ENCODE measurements at regions not wholly inside any gene's neighbourhood (a gene's known extent, or its start where the extent isn't known, plus 50 kb on each side); places are given as distances from the start of the nearest gene placed in this dataset.
A peak's percentile ranks its signal among the peaks of the same experiment; 100 is the strongest.

GRCh38 chr11:114986365-114986764, 308.0 kb downstream of the NXPE2 start:
- Histone ChIP-seq H3K9me1 (ENCODE audit: control insufficient read depth, extremely low read depth, insufficient read depth, low read length) (no peaks in the 10 kb centered on the region), H3K27ac (ENCODE audit: control insufficient read depth, insufficient read depth, low read length) (no peak overlapping the region)
- TF ChIP-seq EZH2 (IDR thresholded peaks at IDR 0.05; ENCODE audit: low read length) (no peak), CTCF (optimal IDR thresholded peaks at IDR 0.05 in 1 of 3, IDR thresholded peaks at IDR 0.05 in 1 of 3, conservative IDR thresholded peaks at IDR 0.05 in 1 of 3; ENCODE audit: extremely low read depth in 1 of 3, insufficient read depth in 2 of 3, low read length in 3 of 3) (no peak)

GRCh38 chr11:114987186-114987760, 308.9 kb downstream of the NXPE2 start:
- FAIRE-seq = peak; percentile 81
- peak overlapping the region; percentile 65 for H2AFZ ChIP-seq (ENCODE audit: control insufficient read depth, low read length)
- dilution Hi-C loops (cut with MboI; ENCODE audit: extremely low pct_ligation_motif_present, low sequenced_read_pairs) = no loop called here

More at GRCh38 chr11:114986365-114986764, 308.0 kb downstream of the NXPE2 start:
- Histone ChIP-seq H3K9me3 (ENCODE audit: control insufficient read depth, low read depth, low read length) (no peaks in the 10 kb centered on the region), H3K36me3 (ENCODE audit: control insufficient read depth in 2 of 2, extremely low read depth in 1 of 2, insufficient read depth in 2 of 2, low read length in 2 of 2) (no peaks in the 10 kb centered on the region), H3K9ac (ENCODE audit: control insufficient read depth, extremely low read depth, insufficient read depth, low read length) (no peak overlapping the region), H3K4me1 (ENCODE audit: control insufficient read depth, extremely low read depth, insufficient read depth, low read length) (peaks cover 6% of the 10 kb centered on the region), H3K4me3 (ENCODE audit: control insufficient read depth in 2 of 3, extremely low read depth in 1 of 3, insufficient read depth in 2 of 3, low read depth in 1 of 3, low read length in 3 of 3) (no peak overlapping the region), H2AFZ (ENCODE audit: control insufficient read depth, low read length) (no peak overlapping the region), H3K79me2 (ENCODE audit: control insufficient read depth, insufficient read depth, low read length) (no peaks in the 10 kb centered on the region), H3K4me2 (ENCODE audit: control insufficient read depth, extremely low read depth, insufficient read depth, low read depth, low read length) (no peak overlapping the region), H3K27me3 (ENCODE audit: control insufficient read depth, extremely low read depth, insufficient read depth, low read length) (no peaks in the 10 kb centered on the region), H4K20me1 (ENCODE audit: control insufficient read depth, extremely low read depth, insufficient read depth, low read length) (no peaks in the 10 kb centered on the region)
- FAIRE-seq (no peak), DNase-seq (ENCODE audit: low read depth, low spot score) (no peak)
- dilution Hi-C loops (cut with MboI; ENCODE audit: extremely low pct_ligation_motif_present, low sequenced_read_pairs) = no loop called here

More at GRCh38 chr11:114987186-114987760, 308.9 kb downstream of the NXPE2 start:
- Histone ChIP-seq H3K36me3 (ENCODE audit: control insufficient read depth in 2 of 2, extremely low read depth in 1 of 2, insufficient read depth in 2 of 2, low read length in 2 of 2) (no peaks in the 10 kb centered on the region), H3K79me2 (ENCODE audit: control insufficient read depth, insufficient read depth, low read length) (no peaks in the 10 kb centered on the region), H3K27me3 (ENCODE audit: control insufficient read depth, extremely low read depth, insufficient read depth, low read length) (no peaks in the 10 kb centered on the region), H3K27ac (ENCODE audit: control insufficient read depth, insufficient read depth, low read length) (no peak overlapping the region), H3K4me2 (ENCODE audit: control insufficient read depth, extremely low read depth, insufficient read depth, low read depth, low read length) (peak overlapping the region; percentile 28), H3K9me3 (ENCODE audit: control insufficient read depth, low read depth, low read length) (no peaks in the 10 kb centered on the region), H3K4me3 (ENCODE audit: control insufficient read depth in 2 of 3, extremely low read depth in 1 of 3, insufficient read depth in 2 of 3, low read depth in 1 of 3, low read length in 3 of 3) (no peak overlapping the region), H3K9ac (ENCODE audit: control insufficient read depth, extremely low read depth, insufficient read depth, low read length) (no peak overlapping the region), H3K4me1 (ENCODE audit: control insufficient read depth, extremely low read depth, insufficient read depth, low read length) (peaks cover 6% of the 10 kb centered on the region), H3K9me1 (ENCODE audit: control insufficient read depth, extremely low read depth, insufficient read depth, low read length) (no peaks in the 10 kb centered on the region), H4K20me1 (ENCODE audit: control insufficient read depth, extremely low read depth, insufficient read depth, low read length) (no peaks in the 10 kb centered on the region)
- peak; percentile 41 for DNase-seq (ENCODE audit: low read depth, low spot score)
- TF ChIP-seq CTCF (optimal IDR thresholded peaks at IDR 0.05 in 1 of 3, IDR thresholded peaks at IDR 0.05 in 1 of 3, conservative IDR thresholded peaks at IDR 0.05 in 1 of 3; ENCODE audit: extremely low read depth in 1 of 3, insufficient read depth in 2 of 3, low read length in 3 of 3) (no peak), EZH2 (IDR thresholded peaks at IDR 0.05; ENCODE audit: low read length) (no peak)

All from keratinocyte (primary cell).